H1 (cell line): ENCODE measurements at regions not wholly inside any gene's neighbourhood (a gene's known extent, or its start where the extent isn't known, plus 50 kb on each side); places are given as distances from the start of the nearest gene placed in this dataset.

Source experiments
- ASH2L ChIP-seq: fragments of 200-600, 300-600 bp; sonication (generic); IDR thresholded peaks from one replicate; pipeline ENCODE4 v1.7.1; 2017; ENCODE audit warnings: low read length
- CTCF ChIP-seq, 3 experiments: IDR thresholded peaks; 1 replicate in 2 of 3; 2 replicates in 1 of 3; pipeline versions ENCODE4 v1.5.1 to v1.6.1; 2011; ENCODE audit warnings: low read length in 3 of 3, mild to moderate bottlenecking in 3 of 3, inconsistent platforms in 2 of 3, low read depth in 1 of 3, moderate library complexity in 1 of 3; ENCODE audit not compliant: insufficient read depth in 1 of 3; ENCODE audit errors: control extremely low read depth in 1 of 3
- EP300 ChIP-seq, 2 experiments: IDR thresholded peaks; 1 replicate in 1 of 2; 2 replicates in 1 of 2; pipeline ENCODE4 v1.6.1; 2011 to 2012; ENCODE audit warnings: low read depth in 2 of 2, low read length in 2 of 2, mild to moderate bottlenecking in 2 of 2, borderline replicate concordance in 1 of 2, inconsistent platforms in 1 of 2, moderate library complexity in 1 of 2
- SIRT6 ChIP-seq: IDR thresholded peaks from one replicate; pipeline ENCODE4 v1.7.1; 2012; ENCODE audit warnings: low read length, inconsistent platforms
- SUZ12 ChIP-seq: fragments of 200-600 bp; sonication (generic); IDR thresholded peaks from 2 replicates; pipeline ENCODE4 v1.6.1; 2012; ENCODE audit warnings: mild to moderate bottlenecking, inconsistent platforms, low read length, moderate library complexity, mixed read lengths

GRCh38 chr7:13414661-13415107 lies 574.8 kb downstream of the ETV1 start:
- TF ChIP-seq EP300 (IDR thresholded peaks at IDR 0.05; ENCODE audit: borderline replicate concordance in 1 of 2, low read depth in 2 of 2, low read length in 2 of 2): no peak
- TF ChIP-seq SIRT6: no peak
- no peak for TF ChIP-seq SUZ12
- no peak for TF ChIP-seq ASH2L
- no peak for TF ChIP-seq CTCF (IDR thresholded peaks at IDR 0.05; ENCODE audit: control extremely low read depth in 1 of 3, insufficient read depth in 1 of 3, low read depth in 1 of 3, low read length in 3 of 3)
